DND-41 (cell line): ENCODE measurements at regions not wholly inside any gene's neighbourhood (a gene's known extent, or its start where the extent isn't known, plus 50 kb on each side); places are given as distances from the start of the nearest gene placed in this dataset.

Experiments
- ATAC-seq: fragments of 200-7000 bp; cut with Tn5 transposase; 3 replicates; pipeline ENCODE4 v1.9.1; 2021; ENCODE audit warnings: low read depth; ENCODE audit not compliant: insufficient read depth
- DNase-seq: peaks from one replicate; pipeline ENCODE4 v3.0.0-alpha.2; 2020
- H2AFZ ChIP-seq: 2 replicates; pipeline ENCODE4 v1.6.0; 2012; ENCODE audit warnings: low read depth, low read length
- H3K27ac ChIP-seq: 2 replicates; pipeline ENCODE4 v1.5.1; 2012; ENCODE audit warnings: low read length, inconsistent platforms
- H3K27me3 ChIP-seq: fragments of 200-600 bp; sonication (generic); 2 replicates; pipeline ENCODE4 v1.6.0; 2012; ENCODE audit warnings: low read length, mild to moderate bottlenecking, inconsistent platforms; ENCODE audit not compliant: insufficient read depth, poor library complexity
- H3K36me3 ChIP-seq: 2 replicates; pipeline ENCODE4 v1.5.1; 2012; ENCODE audit warnings: low read length, inconsistent platforms; ENCODE audit not compliant: insufficient read depth
- H3K4me1 ChIP-seq: 2 replicates; pipeline ENCODE4 v1.5.1; 2012; ENCODE audit warnings: mild to moderate bottlenecking, low read length; ENCODE audit not compliant: insufficient read depth
- H3K4me2 ChIP-seq: 2 replicates; pipeline ENCODE4 v1.6.0; 2012; ENCODE audit warnings: mild to moderate bottlenecking, moderate library complexity, low read length, inconsistent platforms; ENCODE audit not compliant: insufficient read depth
- H3K4me3 ChIP-seq, 2 experiments: fragments of 200-600 bp in 1 of 2; shearing (Covaris generic) in 1 of 2; 2 replicates each; pipeline ENCODE4 v1.5.1; 2012 to 2016; ENCODE audit warnings: inconsistent platforms in 2 of 2, low read length in 2 of 2, mild to moderate bottlenecking in 2 of 2, low read depth in 1 of 2, moderate library complexity in 1 of 2
- H3K79me2 ChIP-seq: 2 replicates; pipeline ENCODE4 v1.6.0; 2012; ENCODE audit warnings: low read length, inconsistent platforms; ENCODE audit not compliant: insufficient read depth
- H3K9ac ChIP-seq: 2 replicates; pipeline ENCODE4 v1.6.0; 2012; ENCODE audit warnings: low read depth, mild to moderate bottlenecking, inconsistent platforms, low read length, moderate library complexity
- H3K9me3 ChIP-seq: 2 replicates; pipeline ENCODE4 v1.5.1; 2012; ENCODE audit warnings: low read length, moderate library complexity, mild to moderate bottlenecking, inconsistent platforms; ENCODE audit not compliant: insufficient read depth, severe bottlenecking
- H4K20me1 ChIP-seq: 2 replicates; pipeline ENCODE4 v1.6.0; 2012; ENCODE audit warnings: low read length; ENCODE audit not compliant: insufficient read depth
- CTCF ChIP-seq: IDR thresholded peaks from 2 replicates; pipeline ENCODE4 v1.5.1; 2012; ENCODE audit warnings: borderline replicate concordance, low read length, moderate library complexity, mild to moderate bottlenecking; ENCODE audit not compliant: poor library complexity, severe bottlenecking; ENCODE audit errors: extremely low read depth
- EZH2 ChIP-seq: IDR thresholded peaks from 3 replicates; pipeline ENCODE4 v1.6.1; 2012; ENCODE audit warnings: borderline replicate concordance, low read depth, mild to moderate bottlenecking, moderate library complexity, low read length, inconsistent platforms; ENCODE audit not compliant: severe bottlenecking

DNA sequence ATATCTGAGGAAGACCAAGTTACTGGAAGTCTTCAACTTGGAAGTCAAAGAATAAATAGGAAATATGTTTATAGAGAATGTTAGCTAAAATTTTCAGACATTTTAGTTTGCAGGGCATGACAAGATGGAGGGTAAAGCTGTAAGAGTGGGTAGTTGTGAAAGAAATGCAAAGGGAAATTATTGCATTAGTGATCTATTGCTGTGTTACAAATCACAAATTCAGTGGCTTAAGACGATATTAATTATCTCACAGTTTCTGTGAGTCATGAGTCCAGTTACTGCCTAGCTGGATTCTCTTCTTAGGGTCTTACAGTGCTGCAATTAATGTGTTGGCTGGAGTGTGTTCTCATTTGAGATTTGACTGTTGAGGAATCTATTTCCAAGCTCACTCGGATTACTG is 62.9 kb upstream of the CAMK2D start:
- no peak for DNase-seq
- Histone ChIP-seq H2AFZ (no peak overlapping the region), H3K27ac (no peak overlapping the region), H3K9ac (no peak overlapping the region), H3K4me3 (no peak overlapping the region), H3K4me2 (no peak overlapping the region), H3K79me2 (no peaks in the 10 kb centered on the region), H3K36me3 (no peaks in the 10 kb centered on the region), H4K20me1 (no peaks in the 10 kb centered on the region), H3K27me3 (peaks cover 7% of the 10 kb centered on the region), H3K9me3 (no peaks in the 10 kb centered on the region), H3K4me1 (no peaks in the 10 kb centered on the region)
- ATAC-seq, result no peak
- TF ChIP-seq CTCF (no peak), EZH2 (no peak)

DNA sequence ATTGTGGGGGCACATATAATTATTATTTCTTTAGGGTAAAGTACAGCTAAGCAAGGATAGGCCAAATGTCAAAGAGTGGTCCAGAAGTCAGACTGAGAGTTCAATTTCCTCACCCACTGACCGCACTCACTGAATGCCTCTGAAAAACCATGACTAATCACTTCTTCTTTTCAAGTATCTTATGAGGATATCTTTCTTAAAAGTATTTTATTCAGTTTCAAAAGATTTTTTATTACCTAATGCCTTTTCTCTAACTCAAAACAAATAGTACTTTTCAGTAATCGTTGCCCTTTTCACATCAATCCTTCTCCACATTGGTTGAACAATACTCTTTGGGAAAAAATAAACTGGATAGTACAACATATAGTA is 61.7 kb upstream of the CAMK2D start:
- Histone ChIP-seq H3K36me3 (no peaks in the 10 kb centered on the region), H3K4me3 (no peak overlapping the region), H2AFZ (no peak overlapping the region), H3K9ac (no peak overlapping the region), H3K27me3 (peaks cover 7% of the 10 kb centered on the region), H3K79me2 (no peaks in the 10 kb centered on the region), H4K20me1 (no peaks in the 10 kb centered on the region), H3K4me2 (no peak overlapping the region), H3K27ac (no peak overlapping the region), H3K4me1 (no peaks in the 10 kb centered on the region), H3K9me3 (no peaks in the 10 kb centered on the region)
- DNase-seq (no peak), ATAC-seq (no peak)
- TF ChIP-seq EZH2 (no peak), CTCF (no peak)

DNA sequence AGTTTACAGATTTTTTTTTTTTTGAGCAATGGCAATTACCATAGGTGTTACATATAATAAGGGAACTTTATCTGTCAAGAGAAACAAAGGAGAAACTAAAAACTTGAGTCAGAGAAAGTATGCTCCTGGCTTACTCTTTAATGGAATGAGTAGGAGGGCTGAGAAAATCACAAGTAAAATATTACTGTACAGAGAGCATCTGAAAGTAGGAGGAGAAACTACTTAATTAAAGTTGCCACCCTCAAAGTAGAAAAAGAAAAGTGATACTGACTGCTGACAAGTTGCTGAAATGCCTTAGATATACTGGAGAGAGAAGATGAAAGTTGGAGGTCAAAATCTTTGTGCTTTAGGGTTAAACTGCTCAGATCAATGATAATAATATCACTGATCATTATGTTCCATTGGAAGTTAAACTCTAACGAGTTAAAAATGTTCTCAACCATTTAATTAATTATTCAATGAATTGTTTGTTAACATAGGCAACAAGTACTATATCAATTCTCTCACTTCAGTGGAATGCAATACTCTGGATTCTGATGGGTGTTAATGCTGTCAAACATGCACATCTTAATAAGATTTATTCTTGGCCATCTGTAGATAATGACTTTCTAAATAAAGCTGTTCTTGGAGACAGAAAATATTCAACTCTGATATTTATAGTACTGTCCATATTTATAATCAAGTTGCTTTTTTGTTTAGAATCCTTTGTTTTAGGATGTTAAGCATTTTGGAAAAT is 61.2 kb upstream of the CAMK2D start:
- H3K4me2 ChIP-seq, result no peak overlapping the region
- ATAC-seq, result no peak
- H3K4me3 ChIP-seq, result no peak overlapping the region

More for the DNA sequence above, 61.2 kb upstream of the CAMK2D start:
- Histone ChIP-seq H4K20me1 (no peaks in the 10 kb centered on the region), H2AFZ (no peak overlapping the region), H3K36me3 (no peaks in the 10 kb centered on the region), H3K79me2 (no peaks in the 10 kb centered on the region), H3K27ac (no peak overlapping the region), H3K9ac (no peak overlapping the region), H3K27me3 (peaks cover 7% of the 10 kb centered on the region), H3K9me3 (no peaks in the 10 kb centered on the region), H3K4me1 (no peaks in the 10 kb centered on the region)
- TF ChIP-seq EZH2, result no peak
- TF ChIP-seq CTCF, result no peak
- DNase-seq, result no peak
